RWPE1 (cell line): ENCODE measurements at regions not wholly inside any gene's neighbourhood (a gene's known extent, or its start where the extent isn't known, plus 50 kb on each side); places are given as distances from the start of the nearest gene placed in this dataset.

ENCODE experiments used
- CTCF ChIA-PET: fragments of 350-600 bp; sonication (Branson Sonifier 250); formaldehyde crosslinking; extraction: SDS; loops from one replicate; lab custom pipeline; 2021; lab: Yijun Ruan, JAX
- POLR2A ChIA-PET: fragments of 400-600 bp; formaldehyde crosslinking; extraction: SDS; loops from one replicate; lab custom pipeline; 2020; ENCODE audit warnings: antibody characterized with exemption; ENCODE audit not compliant: low non-redundant PET; lab: Yijun Ruan, JAX
- DNase-seq: peaks from one replicate; pipeline ENCODE4 v3.0.0; 2012; ENCODE audit warnings: low spot score
- H3K27ac ChIP-seq: fragments of 450-650 bp; 2 replicates; pipeline ENCODE4 v1.5.1; 2017
- CTCF ChIP-seq: fragments of 450-650 bp; conservative IDR thresholded peaks from 2 replicates; pipeline ENCODE4 v1.5.1; 2017; ENCODE audit warnings: low read depth, mild to moderate bottlenecking

GRCh38 chr18:51908598-51908944 lies 431.4 kb upstream of the DCC start:
- no peak overlapping the region for H3K27ac ChIP-seq
- no peak for DNase-seq
- ChIA-PET POLR2A (no interaction called here), CTCF (no interaction called here)
- no peak for TF ChIP-seq CTCF

- DNase-seq = no peak
- no peak for TF ChIP-seq CTCF
- H3K27ac ChIP-seq = no peak overlapping the region
- ChIA-PET CTCF (no interaction called here), POLR2A (no interaction called here)
Measured at GRCh38 chr18:51911584-51911983, 428.4 kb upstream of the DCC start.

GRCh38 chr18:51912381-51912780 lies 427.6 kb upstream of the DCC start:
- H3K27ac ChIP-seq = no peak overlapping the region
- ChIA-PET POLR2A (no interaction called here), CTCF (no interaction called here)
- no peak for TF ChIP-seq CTCF
- no peak for DNase-seq

GRCh38 chr18:51915176-51915575 lies 424.8 kb upstream of the DCC start:
- ChIA-PET POLR2A (no interaction called here), CTCF (no interaction called here)
- H3K27ac ChIP-seq = no peak overlapping the region
- TF ChIP-seq CTCF = no peak
- DNase-seq = no peak

- H3K27ac ChIP-seq = no peak overlapping the region
Measured at GRCh38 chr18:51921862-51922261, 418.1 kb upstream of the DCC start.

GRCh38 chr18:51933903-51934302 lies 406.1 kb upstream of the DCC start:
- POLR2A ChIA-PET = no interaction called here
- CTCF ChIA-PET = no interaction called here
- no peak for TF ChIP-seq CTCF
- H3K27ac ChIP-seq = no peak overlapping the region
- DNase-seq = no peak

More at GRCh38 chr18:51921862-51922261, 418.1 kb upstream of the DCC start:
- ChIA-PET CTCF (no interaction called here), POLR2A (no interaction called here)
- no peak for TF ChIP-seq CTCF
- no peak for DNase-seq

- ChIA-PET CTCF (no interaction called here), POLR2A (no interaction called here)
- no peak overlapping the region for H3K27ac ChIP-seq
- TF ChIP-seq CTCF = no peak
- no peak for DNase-seq
Measured at GRCh38 chr18:51936115-51936514, 403.9 kb upstream of the DCC start.
